ENCODE measurements at regions not wholly inside any gene's neighbourhood (a gene's known extent, or its start where the extent isn't known, plus 50 kb on each side); places are given as distances from the start of the nearest gene placed in this dataset.

GRCh38 chr9:23581931-23582330 is 244.1 kb downstream of the ELAVL2 start:
- DNase-seq (ENCODE audit: extremely low spot score, unreplicated experiment): no peak
- Mint-ChIP-seq H3K9me3 (ENCODE audit: unreplicated experiment) (peaks cover 29% of the 10 kb centered on the region), H3K27ac (ENCODE audit: unreplicated experiment) (no peak overlapping the region), H3K4me3 (ENCODE audit: unreplicated experiment) (no peak overlapping the region), H3K27me3 (ENCODE audit: unreplicated experiment) (no peaks in the 10 kb centered on the region), H3K36me3 (ENCODE audit: unreplicated experiment) (no peaks in the 10 kb centered on the region), H3K4me1 (ENCODE audit: unreplicated experiment) (no peaks in the 10 kb centered on the region)
- no peak for TF ChIP-seq CTCF (IDR thresholded peaks at IDR 0.05)

- Mint-ChIP-seq H3K9me3 (ENCODE audit: unreplicated experiment) (peaks cover 26% of the 10 kb centered on the region), H3K4me1 (ENCODE audit: unreplicated experiment) (no peaks in the 10 kb centered on the region), H3K27ac (ENCODE audit: unreplicated experiment) (no peak overlapping the region), H3K27me3 (ENCODE audit: unreplicated experiment) (no peaks in the 10 kb centered on the region), H3K4me3 (ENCODE audit: unreplicated experiment) (no peak overlapping the region), H3K36me3 (ENCODE audit: unreplicated experiment) (no peaks in the 10 kb centered on the region)
- no peak for DNase-seq (ENCODE audit: extremely low spot score, unreplicated experiment)
- no peak for TF ChIP-seq CTCF (IDR thresholded peaks at IDR 0.05)
Observed at GRCh38 chr9:23582836-23583235, 243.2 kb downstream of the ELAVL2 start.

- TF ChIP-seq CTCF (IDR thresholded peaks at IDR 0.05): no peak
- DNase-seq (ENCODE audit: extremely low spot score, unreplicated experiment): no peak
- H3K36me3 Mint-ChIP-seq (ENCODE audit: unreplicated experiment): no peaks in the 10 kb centered on the region
- H3K27ac Mint-ChIP-seq (ENCODE audit: unreplicated experiment): no peak overlapping the region
- peaks cover 14% of the 10 kb centered on the region for H3K9me3 Mint-ChIP-seq (ENCODE audit: unreplicated experiment)
- no peak overlapping the region for H3K4me3 Mint-ChIP-seq (ENCODE audit: unreplicated experiment)
- H3K27me3 Mint-ChIP-seq (ENCODE audit: unreplicated experiment): no peaks in the 10 kb centered on the region
- peaks cover 3% of the 10 kb centered on the region for H3K4me1 Mint-ChIP-seq (ENCODE audit: unreplicated experiment)
Observed at GRCh38 chr9:23586906-23587305, 239.1 kb downstream of the ELAVL2 start.

- Mint-ChIP-seq H3K9me3 (ENCODE audit: unreplicated experiment) (peaks cover 14% of the 10 kb centered on the region), H3K27me3 (ENCODE audit: unreplicated experiment) (no peaks in the 10 kb centered on the region), H3K27ac (ENCODE audit: unreplicated experiment) (no peak overlapping the region), H3K36me3 (ENCODE audit: unreplicated experiment) (no peaks in the 10 kb centered on the region), H3K4me3 (ENCODE audit: unreplicated experiment) (no peak overlapping the region), H3K4me1 (ENCODE audit: unreplicated experiment) (peaks cover 3% of the 10 kb centered on the region)
- TF ChIP-seq CTCF (IDR thresholded peaks at IDR 0.05): no peak
- DNase-seq (ENCODE audit: extremely low spot score, unreplicated experiment): no peak
Observed at GRCh38 chr9:23587433-23587832, 238.6 kb downstream of the ELAVL2 start.

GRCh38 chr9:23587903-23588302 is 238.1 kb downstream of the ELAVL2 start:
- no peak for DNase-seq (ENCODE audit: extremely low spot score, unreplicated experiment)
- Mint-ChIP-seq H3K4me1 (ENCODE audit: unreplicated experiment) (peaks cover 3% of the 10 kb centered on the region), H3K27ac (ENCODE audit: unreplicated experiment) (no peak overlapping the region), H3K27me3 (ENCODE audit: unreplicated experiment) (no peaks in the 10 kb centered on the region), H3K4me3 (ENCODE audit: unreplicated experiment) (no peak overlapping the region), H3K9me3 (ENCODE audit: unreplicated experiment) (peaks cover 13% of the 10 kb centered on the region), H3K36me3 (ENCODE audit: unreplicated experiment) (no peaks in the 10 kb centered on the region)
- no peak for TF ChIP-seq CTCF (IDR thresholded peaks at IDR 0.05)

Data from osteocyte (in vitro differentiated cells).